Keratinocyte (primary cell): ENCODE measurements at regions not wholly inside any gene's neighbourhood (a gene's known extent, or its start where the extent isn't known, plus 50 kb on each side); places are given as distances from the start of the nearest gene placed in this dataset.

ENCODE experiments used
- DNase-seq: peaks from one replicate; pipeline ENCODE4 v3.0.0-alpha.2; 2011; ENCODE audit warnings: low read depth, missing footprints, low spot score
- FAIRE-seq: peaks from 2 replicates; lab custom pipeline; 2011; peaks lifted over from hg19 to GRCh38; lab: Jason Lieb, UNC
- H2AFZ ChIP-seq: 2 replicates; pipeline ENCODE4 v1.6.0; 2012; ENCODE audit warnings: low read length, control low read depth, inconsistent platforms; ENCODE audit not compliant: control insufficient read depth
- H3K27ac ChIP-seq: 2 replicates; pipeline ENCODE4 v1.5.1; 2011; ENCODE audit warnings: low read length; ENCODE audit not compliant: control insufficient read depth, insufficient read depth
- H3K27me3 ChIP-seq: 3 replicates; pipeline ENCODE4 v1.6.0; 2011; ENCODE audit warnings: low read length; ENCODE audit not compliant: control insufficient read depth, insufficient read depth; ENCODE audit errors: extremely low read depth
- H3K36me3 ChIP-seq, 2 experiments: 2 replicates in 1 of 2; 3 replicates in 1 of 2; pipeline ENCODE4 v1.5.1; 2011; ENCODE audit warnings: low read length in 2 of 2, mild to moderate bottlenecking in 1 of 2; ENCODE audit not compliant: control insufficient read depth in 2 of 2, insufficient read depth in 2 of 2; ENCODE audit errors: extremely low read depth in 1 of 2
- H3K4me1 ChIP-seq: 3 replicates; pipeline ENCODE4 v1.5.1; 2011; ENCODE audit warnings: low read length; ENCODE audit not compliant: control insufficient read depth, insufficient read depth; ENCODE audit errors: extremely low read depth
- H3K4me2 ChIP-seq: 3 replicates; pipeline ENCODE4 v1.6.0; 2011; ENCODE audit warnings: low read depth, low read length; ENCODE audit not compliant: control insufficient read depth, insufficient read depth; ENCODE audit errors: extremely low read depth
- H3K4me3 ChIP-seq, 3 experiments: fragments of 200-600 bp in 1 of 3; sonication (generic) in 1 of 3; 2 replicates in 2 of 3; 3 replicates in 1 of 3; pipeline ENCODE4 v1.5.1; 2011 to 2016; ENCODE audit warnings: low read length in 3 of 3, mild to moderate bottlenecking in 3 of 3, control low read depth in 2 of 3, inconsistent platforms in 1 of 3, low read depth in 1 of 3, mixed read lengths in 1 of 3, mixed run types in 1 of 3, moderate library complexity in 1 of 3; ENCODE audit not compliant: control insufficient read depth in 2 of 3, insufficient read depth in 2 of 3; ENCODE audit errors: extremely low read depth in 1 of 3
- H3K79me2 ChIP-seq: 2 replicates; pipeline ENCODE4 v1.6.0; 2012; ENCODE audit warnings: low read length; ENCODE audit not compliant: control insufficient read depth, insufficient read depth
- H3K9ac ChIP-seq: 3 replicates; pipeline ENCODE4 v1.6.0; 2011; ENCODE audit warnings: low read length; ENCODE audit not compliant: control insufficient read depth, insufficient read depth; ENCODE audit errors: extremely low read depth
- H3K9me1 ChIP-seq: 3 replicates; pipeline ENCODE4 v1.6.0; 2011; ENCODE audit warnings: low read length; ENCODE audit not compliant: control insufficient read depth, insufficient read depth; ENCODE audit errors: extremely low read depth
- H3K9me3 ChIP-seq: 2 replicates; pipeline ENCODE4 v1.5.1; 2012; ENCODE audit warnings: low read depth, low read length; ENCODE audit not compliant: control insufficient read depth
- H4K20me1 ChIP-seq: 3 replicates; pipeline ENCODE4 v1.6.0; 2011; ENCODE audit warnings: low read length; ENCODE audit not compliant: control insufficient read depth, insufficient read depth; ENCODE audit errors: extremely low read depth
- CTCF ChIP-seq, 3 experiments: IDR thresholded peaks in 1 of 3; conservative IDR thresholded peaks in 1 of 3; optimal IDR thresholded peaks in 1 of 3; 2 replicates in 2 of 3; 3 replicates in 1 of 3; pipeline versions ENCODE3 to v1.5.1; 2011; ENCODE audit warnings: low read length in 3 of 3, mild to moderate bottlenecking in 3 of 3, moderate library complexity in 2 of 3, control low read depth in 1 of 3, inconsistent platforms in 1 of 3; ENCODE audit not compliant: insufficient read depth in 2 of 3; ENCODE audit errors: extremely low read depth in 1 of 3
- EZH2 ChIP-seq: IDR thresholded peaks from one replicate; pipeline ENCODE4 v1.6.1; 2012; ENCODE audit warnings: inconsistent platforms, mild to moderate bottlenecking, low read length, moderate library complexity
- dilution Hi-C: fragments of 300-500 bp; cut with MboI; formaldehyde crosslinking; loops from one replicate; pipeline ENCODE4 v1.7.0; 2020; ENCODE audit warnings: low sequenced_read_pairs; ENCODE audit not compliant: extremely low pct_ligation_motif_present

GRCh38 chr6:6738108-6738507 lies 149.6 kb downstream of the LY86 start:
- Histone ChIP-seq H3K4me3 (no peak overlapping the region), H3K27me3 (no peaks in the 10 kb centered on the region), H3K79me2 (no peaks in the 10 kb centered on the region), H3K36me3 (no peaks in the 10 kb centered on the region), H3K9me1 (no peaks in the 10 kb centered on the region), H3K27ac (no peak overlapping the region), H3K4me2 (no peak overlapping the region), H4K20me1 (no peaks in the 10 kb centered on the region), H2AFZ (no peak overlapping the region), H3K9ac (no peak overlapping the region), H3K9me3 (no peaks in the 10 kb centered on the region), H3K4me1 (no peaks in the 10 kb centered on the region)
- dilution Hi-C loops, result no loop called here
- TF ChIP-seq EZH2, result no peak
- FAIRE-seq (no peak), DNase-seq (no peak)

- H3K27me3 ChIP-seq, result no peaks in the 10 kb centered on the region
- DNase-seq (no peak), FAIRE-seq (no peak)
- no peak overlapping the region for H3K4me2 ChIP-seq
- H4K20me1 ChIP-seq, result no peaks in the 10 kb centered on the region
- H3K4me1 ChIP-seq, result no peaks in the 10 kb centered on the region
- H3K4me3 ChIP-seq, result no peak overlapping the region
- TF ChIP-seq EZH2, result no peak
- no peak for TF ChIP-seq CTCF (optimal IDR thresholded peaks at IDR 0.05 in 1 of 3, IDR thresholded peaks at IDR 0.05 in 1 of 3, conservative IDR thresholded peaks at IDR 0.05 in 1 of 3; ENCODE audit: extremely low read depth in 1 of 3, insufficient read depth in 2 of 3, low read length in 3 of 3)
- no peak overlapping the region for H2AFZ ChIP-seq
- H3K9ac ChIP-seq, result no peak overlapping the region
- dilution Hi-C loops, result no loop called here
- H3K79me2 ChIP-seq, result no peaks in the 10 kb centered on the region
- H3K9me3 ChIP-seq, result no peaks in the 10 kb centered on the region
- H3K36me3 ChIP-seq, result no peaks in the 10 kb centered on the region
- H3K9me1 ChIP-seq, result no peaks in the 10 kb centered on the region
- no peak overlapping the region for H3K27ac ChIP-seq
These were observed 150.6 kb downstream of the LY86 start for GRCh38 chr6:6738922-6739716.

GRCh38 chr6:6740595-6740994 lies 152.1 kb downstream of the LY86 start:
- dilution Hi-C loops, result no loop called here

More at GRCh38 chr6:6740595-6740994, 152.1 kb downstream of the LY86 start:
- Histone ChIP-seq H3K4me3 (no peak overlapping the region), H3K4me2 (no peak overlapping the region), H3K27ac (no peak overlapping the region), H3K79me2 (no peaks in the 10 kb centered on the region), H3K9ac (no peak overlapping the region), H2AFZ (no peak overlapping the region), H3K9me3 (no peaks in the 10 kb centered on the region), H3K36me3 (no peaks in the 10 kb centered on the region), H3K27me3 (no peaks in the 10 kb centered on the region), H4K20me1 (no peaks in the 10 kb centered on the region), H3K4me1 (no peaks in the 10 kb centered on the region), H3K9me1 (no peaks in the 10 kb centered on the region)
- FAIRE-seq, result no peak
- DNase-seq, result no peak
- no peak for TF ChIP-seq EZH2
- TF ChIP-seq CTCF (optimal IDR thresholded peaks at IDR 0.05 in 1 of 3, IDR thresholded peaks at IDR 0.05 in 1 of 3, conservative IDR thresholded peaks at IDR 0.05 in 1 of 3; ENCODE audit: extremely low read depth in 1 of 3, insufficient read depth in 2 of 3, low read length in 3 of 3), result no peak
